ENCODE measurements at regions not wholly inside any gene's neighbourhood (a gene's known extent, or its start where the extent isn't known, plus 50 kb on each side); places are given as distances from the start of the nearest gene placed in this dataset.

DNA sequence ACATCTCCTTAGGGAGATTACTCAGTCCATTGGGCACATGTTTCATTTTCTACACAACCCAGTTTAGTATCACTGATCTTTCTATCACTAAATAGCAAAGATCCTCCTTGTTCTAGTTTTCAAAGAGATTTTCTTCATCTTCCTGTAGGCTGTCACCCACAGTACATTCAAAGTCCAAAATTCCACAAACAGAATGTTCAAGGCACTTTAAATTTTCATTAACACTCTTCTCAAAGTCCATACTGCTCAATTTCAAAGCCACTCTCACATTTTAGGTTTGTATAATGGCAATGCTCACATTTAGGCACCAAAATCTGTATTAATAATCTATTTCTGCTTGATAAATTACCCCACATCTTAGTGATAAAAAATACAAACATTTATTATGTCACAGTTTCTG lies 152.8 kb downstream of the FSIP2 start:
- peaks cover 22% of the 10 kb centered on the region for H3K9me3 Mint-ChIP-seq
- no peak for DNase-seq
- H3K27ac Mint-ChIP-seq = no peak overlapping the region
- H3K27me3 Mint-ChIP-seq (ENCODE audit: insufficient read depth) = peaks cover 2% of the 10 kb centered on the region; the same call in 1 of the 2 replicates
- H3K4me3 Mint-ChIP-seq = no peak overlapping the region
- no peaks in the 10 kb centered on the region for H3K36me3 Mint-ChIP-seq (ENCODE audit: low read depth)
- H3K4me1 Mint-ChIP-seq (ENCODE audit: low read depth) = no peaks in the 10 kb centered on the region
- TF ChIP-seq, protein P1, sequence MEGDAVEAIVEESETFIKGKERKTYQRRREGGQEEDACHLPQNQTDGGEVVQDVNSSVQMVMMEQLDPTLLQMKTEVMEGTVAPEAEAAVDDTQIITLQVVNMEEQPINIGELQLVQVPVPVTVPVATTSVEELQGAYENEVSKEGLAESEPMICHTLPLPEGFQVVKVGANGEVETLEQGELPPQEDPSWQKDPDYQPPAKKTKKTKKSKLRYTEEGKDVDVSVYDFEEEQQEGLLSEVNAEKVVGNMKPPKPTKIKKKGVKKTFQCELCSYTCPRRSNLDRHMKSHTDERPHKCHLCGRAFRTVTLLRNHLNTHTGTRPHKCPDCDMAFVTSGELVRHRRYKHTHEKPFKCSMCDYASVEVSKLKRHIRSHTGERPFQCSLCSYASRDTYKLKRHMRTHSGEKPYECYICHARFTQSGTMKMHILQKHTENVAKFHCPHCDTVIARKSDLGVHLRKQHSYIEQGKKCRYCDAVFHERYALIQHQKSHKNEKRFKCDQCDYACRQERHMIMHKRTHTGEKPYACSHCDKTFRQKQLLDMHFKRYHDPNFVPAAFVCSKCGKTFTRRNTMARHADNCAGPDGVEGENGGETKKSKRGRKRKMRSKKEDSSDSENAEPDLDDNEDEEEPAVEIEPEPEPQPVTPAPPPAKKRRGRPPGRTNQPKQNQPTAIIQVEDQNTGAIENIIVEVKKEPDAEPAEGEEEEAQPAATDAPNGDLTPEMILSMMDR (IDR thresholded peaks at IDR 0.05) = no peak

DNA sequence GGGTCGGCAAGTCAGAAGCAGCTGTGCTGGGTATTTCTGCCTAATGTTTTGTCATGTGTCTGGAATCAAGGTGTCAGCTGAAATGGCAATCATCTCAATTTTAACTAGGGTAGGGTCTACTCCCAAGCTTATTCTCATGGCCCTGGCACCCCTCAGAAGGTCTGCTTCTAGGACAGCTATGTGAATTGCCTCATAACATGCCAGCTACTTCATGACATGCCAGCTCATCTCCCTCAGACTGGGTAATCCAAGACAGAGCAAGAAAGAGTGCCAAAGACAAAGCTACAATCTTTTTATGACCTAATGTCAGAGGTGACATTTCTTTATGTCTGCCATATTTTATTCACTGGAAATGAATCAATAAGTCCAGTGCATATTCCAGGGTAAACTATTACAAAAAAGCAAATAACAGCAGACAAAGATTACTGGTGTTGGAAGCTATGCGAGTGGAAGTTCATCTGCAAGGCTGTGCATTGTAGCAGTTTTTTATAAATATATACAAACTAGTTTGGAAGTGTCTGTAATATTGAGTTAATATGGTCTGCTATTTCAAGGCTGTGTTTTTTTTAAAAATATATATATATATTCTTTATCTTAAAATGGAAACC lies 153.3 kb downstream of the FSIP2 start:
- Mint-ChIP-seq H3K4me3 (no peak overlapping the region), H3K27me3 (ENCODE audit: insufficient read depth) (peaks cover 2% of the 10 kb centered on the region; the same call in 1 of the 2 replicates), H3K36me3 (ENCODE audit: low read depth) (no peaks in the 10 kb centered on the region), H3K27ac (no peak overlapping the region), H3K9me3 (peaks cover 17% of the 10 kb centered on the region), H3K4me1 (ENCODE audit: low read depth) (no peaks in the 10 kb centered on the region)
- DNase-seq = no peak
- TF ChIP-seq, protein P1 (IDR thresholded peaks at IDR 0.05) = no peak

DNA sequence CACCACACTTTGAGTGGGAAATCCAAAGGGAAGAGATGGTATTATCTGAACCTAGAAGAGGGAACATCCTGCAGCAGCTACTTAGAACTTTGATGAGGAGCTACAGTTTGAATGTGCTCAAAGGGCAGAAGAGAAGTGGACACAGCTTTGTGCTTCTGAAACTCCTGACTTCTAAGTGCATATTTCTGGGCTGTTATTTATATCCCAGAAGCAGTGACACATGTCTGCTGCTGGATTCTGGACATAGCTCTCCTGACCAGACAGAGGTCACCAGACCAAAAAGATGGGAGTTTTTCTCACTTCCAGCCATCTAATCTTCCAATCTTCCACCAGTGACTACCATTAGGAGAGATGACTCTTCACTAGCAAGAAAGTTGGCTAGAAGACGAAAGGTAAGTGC lies 153.9 kb downstream of the FSIP2 start:
- H3K4me3 Mint-ChIP-seq = no peak overlapping the region
- H3K27me3 Mint-ChIP-seq (ENCODE audit: insufficient read depth) = peaks cover 2% of the 10 kb centered on the region; the same call in 1 of the 2 replicates
- H3K36me3 Mint-ChIP-seq (ENCODE audit: low read depth) = no peaks in the 10 kb centered on the region
- no peaks in the 10 kb centered on the region for H3K4me1 Mint-ChIP-seq (ENCODE audit: low read depth)
- no peak overlapping the region for H3K27ac Mint-ChIP-seq
- DNase-seq = no peak
- TF ChIP-seq, protein P1 (IDR thresholded peaks at IDR 0.05) = no peak
- H3K9me3 Mint-ChIP-seq = peaks cover 14% of the 10 kb centered on the region

DNA sequence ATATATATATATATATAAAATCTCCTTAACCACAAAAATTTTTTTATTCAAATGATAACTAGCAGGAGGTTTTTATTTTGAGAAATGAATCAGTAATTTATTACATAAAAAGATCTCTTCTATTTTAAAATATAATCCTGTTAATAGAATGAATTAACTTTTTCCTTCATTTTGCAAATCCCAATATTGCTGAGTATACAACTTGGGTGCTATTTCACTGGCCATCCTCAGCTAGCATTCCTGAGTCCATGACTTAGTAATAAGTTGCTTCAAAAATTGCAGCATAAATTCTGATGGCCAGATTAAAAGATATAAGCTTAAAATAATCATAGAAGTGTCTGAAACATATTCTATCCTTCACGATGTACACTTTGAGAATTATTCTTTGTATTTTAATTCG lies 155.6 kb downstream of the FSIP2 start:
- H3K27ac Mint-ChIP-seq = no peak overlapping the region
- H3K9me3 Mint-ChIP-seq = peaks cover 14% of the 10 kb centered on the region
- H3K27me3 Mint-ChIP-seq (ENCODE audit: insufficient read depth) = peaks cover 2% of the 10 kb centered on the region; the same call in 1 of the 2 replicates
- no peaks in the 10 kb centered on the region for H3K36me3 Mint-ChIP-seq (ENCODE audit: low read depth)
- DNase-seq = no peak
- no peak overlapping the region for H3K4me3 Mint-ChIP-seq
- H3K4me1 Mint-ChIP-seq (ENCODE audit: low read depth) = no peaks in the 10 kb centered on the region
- TF ChIP-seq, protein P1 (IDR thresholded peaks at IDR 0.05) = no peak

DNA sequence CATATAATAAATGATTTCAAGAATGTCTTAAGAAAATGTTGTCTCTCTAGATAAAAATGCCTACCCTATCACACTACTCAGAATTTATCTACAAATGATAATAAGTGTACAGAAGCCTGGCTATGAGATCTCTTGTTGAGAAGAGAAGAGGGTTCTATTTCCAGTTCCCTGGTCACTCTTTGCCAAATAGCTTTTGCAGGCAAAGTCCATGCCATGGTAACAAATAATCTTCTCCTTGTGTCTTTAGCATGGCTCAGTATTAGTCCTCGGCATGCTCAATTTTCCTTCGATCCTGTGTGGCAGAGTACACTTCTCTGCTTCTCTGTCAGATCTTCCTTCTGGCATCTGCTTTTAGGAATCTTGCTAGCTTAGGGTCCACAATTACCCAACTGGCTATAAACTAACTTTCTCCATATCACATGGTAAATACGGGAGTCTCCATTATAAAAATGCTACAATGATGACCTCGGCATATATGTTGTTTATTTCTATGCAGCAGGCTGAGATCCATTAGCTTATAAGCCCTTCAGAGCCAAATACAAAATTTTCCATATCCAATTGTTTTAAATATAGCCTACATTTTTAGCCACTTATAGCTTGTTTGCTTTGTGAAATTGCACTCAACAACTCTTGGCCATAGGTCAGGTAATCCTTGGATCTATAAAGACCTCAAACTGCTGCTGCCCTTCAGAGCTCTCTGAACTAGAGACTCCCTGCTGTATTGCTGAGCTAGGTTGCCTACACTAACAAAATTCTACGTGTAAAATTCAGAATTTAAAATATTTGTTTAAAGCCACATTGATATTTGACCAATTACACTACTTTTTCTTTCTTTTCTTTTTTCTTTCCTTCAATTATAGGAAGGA lies 157.5 kb downstream of the FSIP2 start:
- Mint-ChIP-seq H3K36me3 (ENCODE audit: low read depth) (no peaks in the 10 kb centered on the region), H3K27ac (no peak overlapping the region), H3K4me1 (ENCODE audit: low read depth) (no peaks in the 10 kb centered on the region), H3K27me3 (ENCODE audit: insufficient read depth) (peaks cover 2% of the 10 kb centered on the region; the same call in 1 of the 2 replicates), H3K9me3 (peaks cover 21% of the 10 kb centered on the region), H3K4me3 (no peak overlapping the region)
- TF ChIP-seq, protein P1 (IDR thresholded peaks at IDR 0.05) = no peak
- no peak for DNase-seq
